Upper lobe of left lung (tissue), 4 donors: ENCODE measurements at regions not wholly inside any gene's neighbourhood (a gene's known extent, or its start where the extent isn't known, plus 50 kb on each side); places are given as distances from the start of the nearest gene placed in this dataset.

Experiments used
- CTCF ChIP-seq, 6 experiments: fragments of 450-650 bp in 4 of 6; fragments of 200-600 bp in 2 of 6; sonication (generic) in 2 of 6; IDR thresholded peaks; one replicate each; pipeline ENCODE4 v1.5.1; 2016 to 2019; ENCODE audit warnings: antibody characterized with exemption in 6 of 6
- EP300 ChIP-seq, 4 donors: sonication (generic); formaldehyde crosslinking; IDR thresholded peaks; one replicate each; pipeline ENCODE4 v1.5.1; 2017; ENCODE audit warnings: antibody characterized with exemption in 4 of 4, control low read depth in 2 of 4
- POLR2A ChIP-seq, 4 donors: fragments of 450-650 bp; IDR thresholded peaks; one replicate each; pipeline ENCODE4 v1.5.1; 2016 to 2017; ENCODE audit warnings: antibody characterized with exemption in 4 of 4, mild to moderate bottlenecking in 2 of 4
- POLR2AphosphoS5 ChIP-seq, 2 donors: sonication (generic); formaldehyde crosslinking; IDR thresholded peaks; one replicate each; pipeline ENCODE4 v1.5.1; 2017; ENCODE audit warnings: antibody characterized with exemption in 2 of 2

GRCh38 chr15:81786776-81787175 lies 259.0 kb downstream of the MEX3B start:
- TF ChIP-seq CTCF (IDR thresholded peaks at IDR 0.05) (no peak), EP300 (IDR thresholded peaks at IDR 0.05) (no peak), POLR2A (IDR thresholded peaks at IDR 0.05) (no peak), POLR2AphosphoS5 (IDR thresholded peaks at IDR 0.05) (no peak)
